ENCODE measurements at regions not wholly inside any gene's neighbourhood (a gene's known extent, or its start where the extent isn't known, plus 50 kb on each side); places are given as distances from the start of the nearest gene placed in this dataset.

DNA sequence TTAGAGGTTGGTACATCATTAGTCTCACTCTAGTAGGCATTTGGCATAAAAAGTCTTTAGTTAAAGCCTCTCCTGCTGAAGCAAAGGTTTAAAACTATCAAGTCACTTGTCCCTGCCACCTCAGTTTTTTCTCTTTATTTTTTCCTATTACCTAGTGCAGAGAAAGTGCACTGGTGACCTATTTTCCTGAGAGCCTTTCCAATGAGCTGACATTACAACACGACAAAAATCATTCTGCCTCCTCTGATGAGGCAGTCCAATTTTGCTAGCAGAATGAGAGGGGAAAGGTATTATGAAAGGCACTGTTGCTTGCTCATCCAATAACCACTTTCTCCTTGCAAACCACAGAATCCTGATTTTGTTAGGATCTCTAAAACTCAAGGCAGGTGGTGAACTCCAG lies 73.3 kb upstream of the SGK1 start (continued):
- TF ChIP-seq, protein P1, sequence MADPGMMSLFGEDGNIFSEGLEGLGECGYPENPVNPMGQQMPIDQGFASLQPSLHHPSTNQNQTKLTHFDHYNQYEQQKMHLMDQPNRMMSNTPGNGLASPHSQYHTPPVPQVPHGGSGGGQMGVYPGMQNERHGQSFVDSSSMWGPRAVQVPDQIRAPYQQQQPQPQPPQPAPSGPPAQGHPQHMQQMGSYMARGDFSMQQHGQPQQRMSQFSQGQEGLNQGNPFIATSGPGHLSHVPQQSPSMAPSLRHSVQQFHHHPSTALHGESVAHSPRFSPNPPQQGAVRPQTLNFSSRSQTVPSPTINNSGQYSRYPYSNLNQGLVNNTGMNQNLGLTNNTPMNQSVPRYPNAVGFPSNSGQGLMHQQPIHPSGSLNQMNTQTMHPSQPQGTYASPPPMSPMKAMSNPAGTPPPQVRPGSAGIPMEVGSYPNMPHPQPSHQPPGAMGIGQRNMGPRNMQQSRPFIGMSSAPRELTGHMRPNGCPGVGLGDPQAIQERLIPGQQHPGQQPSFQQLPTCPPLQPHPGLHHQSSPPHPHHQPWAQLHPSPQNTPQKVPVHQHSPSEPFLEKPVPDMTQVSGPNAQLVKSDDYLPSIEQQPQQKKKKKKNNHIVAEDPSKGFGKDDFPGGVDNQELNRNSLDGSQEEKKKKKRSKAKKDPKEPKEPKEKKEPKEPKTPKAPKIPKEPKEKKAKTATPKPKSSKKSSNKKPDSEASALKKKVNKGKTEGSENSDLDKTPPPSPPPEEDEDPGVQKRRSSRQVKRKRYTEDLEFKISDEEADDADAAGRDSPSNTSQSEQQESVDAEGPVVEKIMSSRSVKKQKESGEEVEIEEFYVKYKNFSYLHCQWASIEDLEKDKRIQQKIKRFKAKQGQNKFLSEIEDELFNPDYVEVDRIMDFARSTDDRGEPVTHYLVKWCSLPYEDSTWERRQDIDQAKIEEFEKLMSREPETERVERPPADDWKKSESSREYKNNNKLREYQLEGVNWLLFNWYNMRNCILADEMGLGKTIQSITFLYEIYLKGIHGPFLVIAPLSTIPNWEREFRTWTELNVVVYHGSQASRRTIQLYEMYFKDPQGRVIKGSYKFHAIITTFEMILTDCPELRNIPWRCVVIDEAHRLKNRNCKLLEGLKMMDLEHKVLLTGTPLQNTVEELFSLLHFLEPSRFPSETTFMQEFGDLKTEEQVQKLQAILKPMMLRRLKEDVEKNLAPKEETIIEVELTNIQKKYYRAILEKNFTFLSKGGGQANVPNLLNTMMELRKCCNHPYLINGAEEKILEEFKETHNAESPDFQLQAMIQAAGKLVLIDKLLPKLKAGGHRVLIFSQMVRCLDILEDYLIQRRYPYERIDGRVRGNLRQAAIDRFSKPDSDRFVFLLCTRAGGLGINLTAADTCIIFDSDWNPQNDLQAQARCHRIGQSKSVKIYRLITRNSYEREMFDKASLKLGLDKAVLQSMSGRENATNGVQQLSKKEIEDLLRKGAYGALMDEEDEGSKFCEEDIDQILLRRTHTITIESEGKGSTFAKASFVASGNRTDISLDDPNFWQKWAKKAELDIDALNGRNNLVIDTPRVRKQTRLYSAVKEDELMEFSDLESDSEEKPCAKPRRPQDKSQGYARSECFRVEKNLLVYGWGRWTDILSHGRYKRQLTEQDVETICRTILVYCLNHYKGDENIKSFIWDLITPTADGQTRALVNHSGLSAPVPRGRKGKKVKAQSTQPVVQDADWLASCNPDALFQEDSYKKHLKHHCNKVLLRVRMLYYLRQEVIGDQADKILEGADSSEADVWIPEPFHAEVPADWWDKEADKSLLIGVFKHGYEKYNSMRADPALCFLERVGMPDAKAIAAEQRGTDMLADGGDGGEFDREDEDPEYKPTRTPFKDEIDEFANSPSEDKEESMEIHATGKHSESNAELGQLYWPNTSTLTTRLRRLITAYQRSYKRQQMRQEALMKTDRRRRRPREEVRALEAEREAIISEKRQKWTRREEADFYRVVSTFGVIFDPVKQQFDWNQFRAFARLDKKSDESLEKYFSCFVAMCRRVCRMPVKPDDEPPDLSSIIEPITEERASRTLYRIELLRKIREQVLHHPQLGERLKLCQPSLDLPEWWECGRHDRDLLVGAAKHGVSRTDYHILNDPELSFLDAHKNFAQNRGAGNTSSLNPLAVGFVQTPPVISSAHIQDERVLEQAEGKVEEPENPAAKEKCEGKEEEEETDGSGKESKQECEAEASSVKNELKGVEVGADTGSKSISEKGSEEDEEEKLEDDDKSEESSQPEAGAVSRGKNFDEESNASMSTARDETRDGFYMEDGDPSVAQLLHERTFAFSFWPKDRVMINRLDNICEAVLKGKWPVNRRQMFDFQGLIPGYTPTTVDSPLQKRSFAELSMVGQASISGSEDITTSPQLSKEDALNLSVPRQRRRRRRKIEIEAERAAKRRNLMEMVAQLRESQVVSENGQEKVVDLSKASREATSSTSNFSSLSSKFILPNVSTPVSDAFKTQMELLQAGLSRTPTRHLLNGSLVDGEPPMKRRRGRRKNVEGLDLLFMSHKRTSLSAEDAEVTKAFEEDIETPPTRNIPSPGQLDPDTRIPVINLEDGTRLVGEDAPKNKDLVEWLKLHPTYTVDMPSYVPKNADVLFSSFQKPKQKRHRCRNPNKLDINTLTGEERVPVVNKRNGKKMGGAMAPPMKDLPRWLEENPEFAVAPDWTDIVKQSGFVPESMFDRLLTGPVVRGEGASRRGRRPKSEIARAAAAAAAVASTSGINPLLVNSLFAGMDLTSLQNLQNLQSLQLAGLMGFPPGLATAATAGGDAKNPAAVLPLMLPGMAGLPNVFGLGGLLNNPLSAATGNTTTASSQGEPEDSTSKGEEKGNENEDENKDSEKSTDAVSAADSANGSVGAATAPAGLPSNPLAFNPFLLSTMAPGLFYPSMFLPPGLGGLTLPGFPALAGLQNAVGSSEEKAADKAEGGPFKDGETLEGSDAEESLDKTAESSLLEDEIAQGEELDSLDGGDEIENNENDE (IDR thresholded peaks at IDR 0.05; ENCODE audit: insufficient replicate concordance, low read length) = no peak
- TF ChIP-seq GABPA (IDR thresholded peaks at IDR 0.05; ENCODE audit: borderline replicate concordance, insufficient read depth, low read length) (no peak), SIX5 (IDR thresholded peaks at IDR 0.05; ENCODE audit: low read depth, low read length) (no peak)
